Panc1 (cell line): ENCODE measurements at regions not wholly inside any gene's neighbourhood (a gene's known extent, or its start where the extent isn't known, plus 50 kb on each side); places are given as distances from the start of the nearest gene placed in this dataset.

Source experiments
- ATAC-seq: fragments of 200-7000 bp; cut with Tn5 transposase; 2 replicates; pipeline ENCODE4 v1.9.1; 2020; ENCODE audit warnings: mild to moderate bottlenecking, moderate library complexity
- BruUV-seq: library from RNA; stranded (reverse); fragments of 400-500 nt; replicated peaks from 2 replicates; lab custom pipeline; 2021; lab: Mats Ljungman, UMichigan
- CTCF ChIA-PET: fragments of 300-600 bp; sonication (Branson Sonifier 250); formaldehyde crosslinking; loops from one replicate; lab custom pipeline; 2022; ENCODE audit warnings: antibody characterized with exemption; lab: Charles Lee
- POLR2A ChIA-PET: fragments of 300-600 bp; sonication (Branson Sonifier 250); formaldehyde crosslinking; loops from one replicate; lab custom pipeline; 2022; ENCODE audit warnings: antibody characterized with exemption; lab: Charles Lee
- DNase-seq: peaks from one replicate; pipeline ENCODE4 v3.0.0-alpha.2; 2010; ENCODE audit warnings: low read depth, low spot score
- H3K27ac ChIP-seq: 2 replicates; pipeline ENCODE4 v1.5.1; 2011; ENCODE audit warnings: mild to moderate bottlenecking, low read length, inconsistent platforms
- H3K27me3 ChIP-seq: fragments of 200-500 bp; sonication (Bioruptor generic); 2 replicates; pipeline ENCODE4 v1.6.0; 2014; ENCODE audit warnings: low read length, inconsistent platforms; ENCODE audit not compliant: control insufficient read depth, insufficient read depth
- H3K36me3 ChIP-seq: fragments of 200-500 bp; sonication (Bioruptor generic); 2 replicates; pipeline ENCODE4 v1.5.1; 2014; ENCODE audit warnings: inconsistent platforms, mild to moderate bottlenecking, low read length, moderate library complexity; ENCODE audit not compliant: control insufficient read depth, insufficient read depth
- H3K4me1 ChIP-seq: 2 replicates; pipeline ENCODE4 v1.5.1; 2011; ENCODE audit warnings: inconsistent platforms, mild to moderate bottlenecking, low read length, moderate library complexity; ENCODE audit not compliant: control insufficient read depth, insufficient read depth
- H3K4me3 ChIP-seq, 2 experiments: 2 replicates each; pipeline ENCODE4 v1.5.1; 2011 to 2012; ENCODE audit warnings: low read depth in 2 of 2, low read length in 2 of 2, mild to moderate bottlenecking in 2 of 2, inconsistent platforms in 1 of 2, moderate library complexity in 1 of 2
- H3K9me3 ChIP-seq: fragments of 200-500 bp; sonication (Bioruptor generic); 2 replicates; pipeline ENCODE4 v1.5.1; 2014; ENCODE audit warnings: low read depth, mild to moderate bottlenecking, inconsistent platforms, low read length, moderate library complexity; ENCODE audit not compliant: control insufficient read depth, insufficient read depth
- POLR2AphosphoS5 ChIP-seq: IDR thresholded peaks from 2 replicates; pipeline ENCODE4 v1.6.1; 2012; ENCODE audit warnings: mild to moderate bottlenecking, low read depth, low read length, moderate library complexity
- SIN3A ChIP-seq: IDR thresholded peaks from 2 replicates; pipeline ENCODE4 v1.6.1; 2012; ENCODE audit warnings: low read depth, mild to moderate bottlenecking, low read length, moderate library complexity, borderline replicate concordance; ENCODE audit not compliant: insufficient read depth
- TCF7L2 ChIP-seq: IDR thresholded peaks from 2 replicates; pipeline ENCODE4 v1.6.1; 2011; ENCODE audit warnings: mild to moderate bottlenecking, low read depth, low read length, inconsistent platforms
- in situ Hi-C: cut with HindIII; loops from 2 replicates; pipeline ENCODE4 v1.10.0; 2016; ENCODE audit warnings: low sequenced_read_pairs, low pct_unique_long_range_greater_than_20kb
- intact Hi-C: fragments of 100-400 bp; cut with micrococcal nuclease; formaldehyde crosslinking; loops from one replicate; pipeline ENCODE4 v1.10.0; 2022; ENCODE audit not compliant: unreplicated experiment
- TF ChIP-seq, protein P1 (sequence below): fragments of 450-650 bp; IDR thresholded peaks from 2 replicates; pipeline ENCODE4 v1.5.1; 2017; ENCODE audit warnings: mild to moderate bottlenecking
- TF ChIP-seq, protein P2 (sequence below), 2 experiments: IDR thresholded peaks; 2 replicates each; pipeline ENCODE4 v1.6.1; 2011 to 2012; ENCODE audit warnings: low read depth in 2 of 2, control low read depth in 1 of 2, low read length in 1 of 2, mild to moderate bottlenecking in 1 of 2, moderate library complexity in 1 of 2; ENCODE audit not compliant: insufficient read depth in 1 of 2

DNA sequence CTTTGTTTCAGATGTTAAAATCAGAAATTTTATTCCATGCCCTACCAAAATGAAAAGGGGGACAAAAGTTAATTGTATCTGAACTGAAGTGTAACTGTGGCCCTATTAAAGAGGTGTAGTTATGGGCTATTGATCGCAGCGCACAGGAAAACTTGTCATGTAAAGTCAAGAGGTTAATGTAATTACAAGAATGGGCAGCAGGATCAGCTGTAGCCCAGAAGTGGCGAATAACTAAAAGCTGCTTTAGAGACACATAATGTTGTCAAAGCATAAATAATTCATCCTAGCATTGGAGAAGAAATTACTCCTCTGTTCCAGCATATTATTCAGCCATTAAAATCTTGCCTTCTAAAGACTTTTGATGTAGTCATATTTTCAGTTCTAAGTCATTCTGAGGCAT, 211.8 kb downstream of the EPHA4 start:
- in situ Hi-C loops: no loop called here

GRCh38 chr2:221360742-221361141, 211.4 kb downstream of the EPHA4 start:
- H3K27ac ChIP-seq: no peak overlapping the region
- POLR2A ChIA-PET: no interaction called here
- no TSS peak for BruUV-seq
- no peaks in the 10 kb centered on the region for H3K9me3 ChIP-seq
- no peaks in the 10 kb centered on the region for H3K27me3 ChIP-seq
- no peak for DNase-seq
- H3K36me3 ChIP-seq: no peaks in the 10 kb centered on the region
- intact Hi-C loops: no loop called here
- no peak for TF ChIP-seq POLR2AphosphoS5
- TF ChIP-seq, protein P1, sequence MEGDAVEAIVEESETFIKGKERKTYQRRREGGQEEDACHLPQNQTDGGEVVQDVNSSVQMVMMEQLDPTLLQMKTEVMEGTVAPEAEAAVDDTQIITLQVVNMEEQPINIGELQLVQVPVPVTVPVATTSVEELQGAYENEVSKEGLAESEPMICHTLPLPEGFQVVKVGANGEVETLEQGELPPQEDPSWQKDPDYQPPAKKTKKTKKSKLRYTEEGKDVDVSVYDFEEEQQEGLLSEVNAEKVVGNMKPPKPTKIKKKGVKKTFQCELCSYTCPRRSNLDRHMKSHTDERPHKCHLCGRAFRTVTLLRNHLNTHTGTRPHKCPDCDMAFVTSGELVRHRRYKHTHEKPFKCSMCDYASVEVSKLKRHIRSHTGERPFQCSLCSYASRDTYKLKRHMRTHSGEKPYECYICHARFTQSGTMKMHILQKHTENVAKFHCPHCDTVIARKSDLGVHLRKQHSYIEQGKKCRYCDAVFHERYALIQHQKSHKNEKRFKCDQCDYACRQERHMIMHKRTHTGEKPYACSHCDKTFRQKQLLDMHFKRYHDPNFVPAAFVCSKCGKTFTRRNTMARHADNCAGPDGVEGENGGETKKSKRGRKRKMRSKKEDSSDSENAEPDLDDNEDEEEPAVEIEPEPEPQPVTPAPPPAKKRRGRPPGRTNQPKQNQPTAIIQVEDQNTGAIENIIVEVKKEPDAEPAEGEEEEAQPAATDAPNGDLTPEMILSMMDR: no peak
- no peak for TF ChIP-seq SIN3A
- ATAC-seq: no peak
- in situ Hi-C loops: no loop called here
- no peak overlapping the region for H3K4me3 ChIP-seq
- H3K4me1 ChIP-seq: no peaks in the 10 kb centered on the region
- CTCF ChIA-PET: no interaction called here

More for the DNA sequence above, 211.8 kb downstream of the EPHA4 start:
- POLR2A ChIA-PET: no interaction called here
- no TSS peak for BruUV-seq
- no peak overlapping the region for H3K27ac ChIP-seq
- no peaks in the 10 kb centered on the region for H3K27me3 ChIP-seq
- no peaks in the 10 kb centered on the region for H3K36me3 ChIP-seq
- no peak overlapping the region for H3K4me3 ChIP-seq
- no peak for DNase-seq
- intact Hi-C loops: no loop called here
- TF ChIP-seq, protein P2, sequence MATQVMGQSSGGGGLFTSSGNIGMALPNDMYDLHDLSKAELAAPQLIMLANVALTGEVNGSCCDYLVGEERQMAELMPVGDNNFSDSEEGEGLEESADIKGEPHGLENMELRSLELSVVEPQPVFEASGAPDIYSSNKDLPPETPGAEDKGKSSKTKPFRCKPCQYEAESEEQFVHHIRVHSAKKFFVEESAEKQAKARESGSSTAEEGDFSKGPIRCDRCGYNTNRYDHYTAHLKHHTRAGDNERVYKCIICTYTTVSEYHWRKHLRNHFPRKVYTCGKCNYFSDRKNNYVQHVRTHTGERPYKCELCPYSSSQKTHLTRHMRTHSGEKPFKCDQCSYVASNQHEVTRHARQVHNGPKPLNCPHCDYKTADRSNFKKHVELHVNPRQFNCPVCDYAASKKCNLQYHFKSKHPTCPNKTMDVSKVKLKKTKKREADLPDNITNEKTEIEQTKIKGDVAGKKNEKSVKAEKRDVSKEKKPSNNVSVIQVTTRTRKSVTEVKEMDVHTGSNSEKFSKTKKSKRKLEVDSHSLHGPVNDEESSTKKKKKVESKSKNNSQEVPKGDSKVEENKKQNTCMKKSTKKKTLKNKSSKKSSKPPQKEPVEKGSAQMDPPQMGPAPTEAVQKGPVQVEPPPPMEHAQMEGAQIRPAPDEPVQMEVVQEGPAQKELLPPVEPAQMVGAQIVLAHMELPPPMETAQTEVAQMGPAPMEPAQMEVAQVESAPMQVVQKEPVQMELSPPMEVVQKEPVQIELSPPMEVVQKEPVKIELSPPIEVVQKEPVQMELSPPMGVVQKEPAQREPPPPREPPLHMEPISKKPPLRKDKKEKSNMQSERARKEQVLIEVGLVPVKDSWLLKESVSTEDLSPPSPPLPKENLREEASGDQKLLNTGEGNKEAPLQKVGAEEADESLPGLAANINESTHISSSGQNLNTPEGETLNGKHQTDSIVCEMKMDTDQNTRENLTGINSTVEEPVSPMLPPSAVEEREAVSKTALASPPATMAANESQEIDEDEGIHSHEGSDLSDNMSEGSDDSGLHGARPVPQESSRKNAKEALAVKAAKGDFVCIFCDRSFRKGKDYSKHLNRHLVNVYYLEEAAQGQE (IDR thresholded peaks at IDR 0.05; ENCODE audit: insufficient read depth in 1 of 2, low read depth in 2 of 2, low read length in 1 of 2): no peak
- TF ChIP-seq, protein P1: no peak
- TF ChIP-seq POLR2AphosphoS5: no peak
- TF ChIP-seq TCF7L2: no peak
- TF ChIP-seq SIN3A: no peak
- no peaks in the 10 kb centered on the region for H3K4me1 ChIP-seq
- H3K9me3 ChIP-seq: no peaks in the 10 kb centered on the region
- no peak for ATAC-seq
- CTCF ChIA-PET: no interaction called here
